Globus pallidus (tissue), 1 donor: ENCODE measurements at regions not wholly inside any gene's neighbourhood (a gene's known extent, or its start where the extent isn't known, plus 50 kb on each side); places are given as distances from the start of the nearest gene placed in this dataset.
"Not testable (repeated sequence)": the region's sequence is repeated elsewhere in the genome, so short reads cannot be mapped to it uniquely, and the experiment has no call there.

Experiments used
- DNase-seq: peaks from one replicate; pipeline ENCODE4 v3.0.0-alpha.2; 2015; ENCODE audit warnings: low spot score

GRCh38 chr15:79659691-79660090, 227.6 kb downstream of the MINAR1 start:
- no peak for DNase-seq

GRCh38 chr15:79661411-79661810, 229.3 kb downstream of the MINAR1 start:
- no peak for DNase-seq

GRCh38 chr15:79673416-79674123, 223.2 kb downstream of the MTHFS start:
- no peak for DNase-seq

- no peak for DNase-seq
Observed at GRCh38 chr15:79674124-79674465, 222.7 kb downstream of the MTHFS start.

- no peak for DNase-seq
Observed at GRCh38 chr15:79675982-79676381, 220.8 kb downstream of the MTHFS start.

- no peak for DNase-seq
Observed at GRCh38 chr15:79676621-79677020, 220.2 kb downstream of the MTHFS start.

GRCh38 chr15:79677241-79677640, 219.6 kb downstream of the MTHFS start:
- DNase-seq: no peak

- DNase-seq: no peak
Observed at GRCh38 chr15:79678032-79678701, 218.6 kb downstream of the MTHFS start.

GRCh38 chr15:79680720-79681119, 216.1 kb downstream of the MTHFS start:
- no peak for DNase-seq

- peak; percentile 9 for DNase-seq
Observed at GRCh38 chr15:79682285-79682684, 214.5 kb downstream of the MTHFS start.

- DNase-seq: no peak
Observed at GRCh38 chr15:79682851-79683288, 213.9 kb downstream of the MTHFS start.

- no peak for DNase-seq
Observed at GRCh38 chr15:79689030-79689429, 207.8 kb downstream of the MTHFS start.

GRCh38 chr15:79700951-79701480, 195.8 kb downstream of the MTHFS start:
- DNase-seq: no peak

GRCh38 chr15:79702621-79703020, 194.2 kb downstream of the MTHFS start:
- DNase-seq: no peak

GRCh38 chr15:79721256-79721655, 175.6 kb downstream of the MTHFS start:
- no peak for DNase-seq

GRCh38 chr15:79724312-79724711, 172.5 kb downstream of the MTHFS start:
- no peak for DNase-seq

- no peak for DNase-seq
Observed at GRCh38 chr15:79724804-79725203, 172.0 kb downstream of the MTHFS start.

- DNase-seq: no peak
Observed at GRCh38 chr15:79728867-79729266, 167.9 kb downstream of the MTHFS start.

- no peak for DNase-seq
Observed at GRCh38 chr15:79736435-79737000, 160.3 kb downstream of the MTHFS start.

GRCh38 chr15:79738143-79738542, 158.7 kb downstream of the MTHFS start:
- DNase-seq: no peak

GRCh38 chr15:79740561-79740960, 156.3 kb downstream of the MTHFS start:
- DNase-seq: no peak

GRCh38 chr15:79743032-79743431, 153.8 kb downstream of the MTHFS start:
- no peak for DNase-seq

GRCh38 chr15:79744485-79744884, 152.3 kb downstream of the MTHFS start:
- DNase-seq: not testable (repeated sequence)
